Endodermal cell (in vitro differentiated cells): ENCODE measurements at regions not wholly inside any gene's neighbourhood (a gene's known extent, or its start where the extent isn't known, plus 50 kb on each side); places are given as distances from the start of the nearest gene placed in this dataset.

Experiments
- DNase-seq: peaks from one replicate; pipeline ENCODE4 v3.0.0-alpha.2; 2017
- H3K27ac ChIP-seq: 2 replicates; pipeline ENCODE4 v1.5.1; 2013; ENCODE audit warnings: mild to moderate bottlenecking, low read depth, low read length, moderate library complexity
- H3K27me3 ChIP-seq: 2 replicates; pipeline ENCODE4 v1.6.1; 2013; ENCODE audit warnings: mild to moderate bottlenecking, low read length, moderate library complexity; ENCODE audit not compliant: insufficient read depth, control insufficient read depth, poor library complexity, severe bottlenecking
- H3K36me3 ChIP-seq: 2 replicates; pipeline ENCODE4 v1.7.0; 2013; ENCODE audit warnings: mild to moderate bottlenecking, low read length, moderate library complexity; ENCODE audit not compliant: control insufficient read depth, insufficient read depth
- H3K4me1 ChIP-seq: one replicate; pipeline ENCODE4 v1.7.0; 2013; ENCODE audit warnings: low read length; ENCODE audit not compliant: control insufficient read depth, insufficient read depth
- H3K4me3 ChIP-seq: 2 replicates; pipeline ENCODE4 v1.5.1; 2013; ENCODE audit warnings: mild to moderate bottlenecking, low read length, moderate library complexity
- H3K9ac ChIP-seq: 2 replicates; pipeline ENCODE4 v1.6.1; 2013; ENCODE audit warnings: mild to moderate bottlenecking, low read length, moderate library complexity; ENCODE audit not compliant: poor library complexity, severe bottlenecking; ENCODE audit errors: extremely low read depth
- H3K9me3 ChIP-seq: 2 replicates; pipeline ENCODE4 v1.6.1; 2013; ENCODE audit warnings: mild to moderate bottlenecking, low read length, moderate library complexity; ENCODE audit not compliant: control insufficient read depth
- H3K27ac Mint-ChIP-seq: 2 replicates; pipeline ENCODE4 v1.8.0; 2020; ENCODE audit warnings: mixed read lengths
- H3K27me3 Mint-ChIP-seq: 2 replicates; pipeline ENCODE4 v1.8.0; 2021; ENCODE audit warnings: mild to moderate bottlenecking, mixed read lengths; ENCODE audit not compliant: insufficient read depth
- H3K36me3 Mint-ChIP-seq: 2 replicates; pipeline ENCODE4 v1.8.0; 2020; ENCODE audit warnings: low read depth, mixed read lengths
- H3K4me1 Mint-ChIP-seq: 2 replicates; pipeline ENCODE4 v1.8.0; 2020; ENCODE audit warnings: mixed read lengths
- H3K4me3 Mint-ChIP-seq: 2 replicates; pipeline ENCODE4 v1.8.0; 2020; ENCODE audit warnings: mild to moderate bottlenecking, moderate library complexity, mixed read lengths
- H3K9me3 Mint-ChIP-seq: 2 replicates; pipeline ENCODE4 v1.8.0; 2020; ENCODE audit warnings: mild to moderate bottlenecking, mixed read lengths
- CTCF ChIP-seq: fragments of 200-600 bp; sonication (generic); conservative IDR thresholded peaks from 2 replicates; pipeline ENCODE4 v1.5.0; 2021; ENCODE audit warnings: antibody characterized with exemption, mild to moderate bottlenecking
- WGBS, 2 experiments: methylation state at CpG; one replicate each; pipeline versions ENCODE4 v1.1.5 to v1.1.7; 2013; ENCODE audit warnings: missing lambda C conversion rate in 2 of 2, mixed read lengths in 1 of 2; ENCODE audit not compliant: insufficient coverage in 1 of 2, insufficient read length in 1 of 2; 5-methylcytosine and 5-hydroxymethylcytosine counted together

- Histone ChIP-seq H3K9ac (no peak overlapping the region), H3K36me3 (no peaks in the 10 kb centered on the region), H3K27ac (no peak overlapping the region), H3K4me3 (no peak overlapping the region), H3K9me3 (peaks cover 32% of the 10 kb centered on the region), H3K4me1 (no peaks in the 10 kb centered on the region), H3K27me3 (no peaks in the 10 kb centered on the region)
- peaks cover 3% of the 10 kb centered on the region for H3K4me1 Mint-ChIP-seq
- H3K9me3 Mint-ChIP-seq, result peaks cover 37% of the 10 kb centered on the region
- H3K36me3 Mint-ChIP-seq, result peaks cover 5% of the 10 kb centered on the region
- H3K27me3 Mint-ChIP-seq, result peaks cover 6% of the 10 kb centered on the region
- 86 to 93% methylated on average over 1 of the region's 1 CpG for WGBS, 2 experiments
- TF ChIP-seq CTCF, result no peak
- no peak overlapping the region for H3K27ac Mint-ChIP-seq
- DNase-seq, result no peak
- H3K4me3 Mint-ChIP-seq, result no peak overlapping the region
Measured at GRCh38 chr12:93176165-93176564, 201.6 kb upstream of the NUDT4 start.

GRCh38 chr12:93176610-93177126 is 201.1 kb upstream of the NUDT4 start:
- Histone ChIP-seq H3K36me3 (no peaks in the 10 kb centered on the region), H3K9me3 (peaks cover 33% of the 10 kb centered on the region), H3K9ac (no peak overlapping the region), H3K4me3 (peak overlapping the region; percentile 42), H3K27ac (no peak overlapping the region), H3K27me3 (no peaks in the 10 kb centered on the region), H3K4me1 (no peaks in the 10 kb centered on the region)
- no peak overlapping the region for H3K4me3 Mint-ChIP-seq
- H3K27me3 Mint-ChIP-seq, result peaks cover 6% of the 10 kb centered on the region
- no peak for TF ChIP-seq CTCF
- H3K4me1 Mint-ChIP-seq, result peaks cover 3% of the 10 kb centered on the region
- 96 to 100% methylated on average over 1 to 2 of the region's 2 CpGs for WGBS, 2 experiments
- H3K27ac Mint-ChIP-seq, result no peak overlapping the region
- no peak for DNase-seq
- peaks cover 5% of the 10 kb centered on the region for H3K36me3 Mint-ChIP-seq
- peaks cover 42% of the 10 kb centered on the region for H3K9me3 Mint-ChIP-seq

GRCh38 chr12:93177208-93178153 is 200.2 kb upstream of the NUDT4 start:
- Histone ChIP-seq H3K9me3 (peaks cover 40% of the 10 kb centered on the region), H3K36me3 (no peaks in the 10 kb centered on the region), H3K4me1 (no peaks in the 10 kb centered on the region), H3K27ac (no peak overlapping the region), H3K4me3 (peak overlapping the region; percentile 43), H3K27me3 (no peaks in the 10 kb centered on the region), H3K9ac (no peak overlapping the region)
- WGBS, 2 experiments, result 89 to 91% methylated on average over 9 of the region's 9 CpGs
- Mint-ChIP-seq H3K4me3 (no peak overlapping the region), H3K27ac (no peak overlapping the region), H3K4me1 (peaks cover 3% of the 10 kb centered on the region), H3K9me3 (peaks cover 44% of the 10 kb centered on the region), H3K36me3 (peaks cover 5% of the 10 kb centered on the region), H3K27me3 (peaks cover 6% of the 10 kb centered on the region)
- no peak for DNase-seq
- TF ChIP-seq CTCF, result no peak
